HUDEP-2 (cell line): ENCODE measurements at regions not wholly inside any gene's neighbourhood (a gene's known extent, or its start where the extent isn't known, plus 50 kb on each side); places are given as distances from the start of the nearest gene placed in this dataset.

ENCODE experiments used
- DNase-seq, 76 experiments: peaks; one replicate each; lab custom pipeline; 2025; ENCODE audit not compliant: unreplicated experiment in 76 of 76; lab: John Stamatoyannopoulos, UW

DNA sequence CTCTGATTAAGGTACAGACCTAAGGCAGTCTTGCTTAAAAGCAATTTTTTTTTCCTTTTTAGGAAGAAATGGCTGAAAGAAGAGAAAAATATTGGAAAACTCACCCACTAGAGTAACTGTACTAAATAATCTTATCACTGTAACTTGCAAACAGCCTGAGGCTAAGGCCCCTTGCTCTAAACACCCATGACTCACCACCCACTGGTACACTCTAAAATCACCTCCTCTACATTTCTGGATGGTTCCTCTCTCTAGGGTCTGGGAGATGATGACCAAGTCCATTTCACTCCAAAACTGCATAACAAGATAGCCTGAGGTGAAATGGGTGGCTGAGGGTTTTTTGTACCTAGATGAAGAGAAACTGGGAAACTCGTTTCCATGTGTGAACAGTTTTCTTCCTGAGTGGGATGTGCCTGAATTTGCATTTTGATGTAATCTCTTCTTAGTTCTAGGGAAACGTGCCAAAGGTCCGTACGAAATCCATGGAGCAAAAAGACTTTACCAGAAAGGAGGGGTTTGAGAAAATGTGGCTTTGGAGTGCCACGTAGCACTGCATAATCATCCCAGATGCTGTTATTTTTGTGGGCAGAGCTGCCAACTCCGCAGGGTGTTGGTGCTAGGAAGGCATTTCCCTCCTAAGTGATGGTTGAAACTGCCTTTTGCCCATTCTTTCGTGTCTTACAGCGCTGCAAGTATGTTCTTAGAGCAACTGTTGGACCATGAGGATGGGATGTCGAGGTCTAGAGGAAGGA, 113.5 kb upstream of the C10orf90 start:
- no peak for DNase-seq

DNA sequence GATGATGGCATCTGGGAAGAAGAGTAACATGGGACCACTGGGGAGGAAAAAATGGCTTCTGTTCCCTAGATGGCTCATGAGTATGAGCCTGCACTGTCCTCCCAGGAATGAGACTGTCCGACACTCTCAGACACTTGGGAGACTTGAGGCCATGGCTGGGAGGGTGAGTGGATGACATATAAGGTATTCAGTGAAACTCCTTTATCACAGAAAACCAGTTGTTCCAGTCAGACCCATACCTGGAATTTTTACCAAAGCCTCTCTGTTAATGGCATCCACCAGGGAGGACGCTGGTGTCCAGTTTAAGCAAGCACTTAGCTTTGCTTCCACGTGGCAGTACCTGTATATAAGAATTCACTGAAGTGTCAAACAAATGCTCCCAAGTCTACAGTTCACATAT, 116.7 kb upstream of the C10orf90 start:
- DNase-seq = no peak

DNA sequence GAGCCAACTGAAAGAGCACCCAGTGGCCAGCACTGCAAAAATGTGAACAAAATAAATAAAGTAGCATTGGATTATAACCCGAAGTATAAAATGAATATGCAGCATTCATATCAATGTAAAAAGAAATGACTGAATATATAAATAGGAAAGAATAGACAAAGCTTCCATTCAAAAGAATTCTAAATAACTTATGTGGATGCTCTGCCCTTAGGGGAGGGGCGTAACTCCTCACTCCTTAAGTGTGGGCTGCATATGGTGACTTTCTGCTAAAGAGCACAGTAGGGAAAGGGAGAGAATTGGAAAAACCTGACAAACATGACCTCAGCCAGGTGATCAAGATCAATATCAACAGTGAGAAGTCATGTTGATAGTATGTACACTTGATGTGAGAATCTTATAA, 109.9 kb upstream of the DOCK1 start:
- DNase-seq = no peak

DNA sequence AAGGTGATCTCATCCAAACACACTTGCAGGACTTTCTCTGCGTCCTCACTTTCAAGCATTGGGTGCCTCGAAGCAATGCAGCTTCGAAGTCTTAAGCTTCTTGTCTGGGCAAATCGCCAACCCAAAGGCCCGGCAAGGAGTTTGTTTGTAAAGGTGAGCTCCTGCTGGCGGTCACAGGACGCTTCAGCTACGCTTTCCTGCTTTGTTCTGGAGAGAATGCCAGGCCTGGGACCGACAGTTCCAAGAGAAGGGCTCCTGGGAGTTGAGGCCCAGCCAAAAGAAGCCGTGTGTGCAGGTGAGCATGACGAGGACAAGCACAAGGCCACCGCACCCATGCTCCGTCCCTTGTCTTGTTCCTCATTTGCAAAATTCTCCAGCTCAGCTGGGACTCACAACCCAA, 106.6 kb upstream of the DOCK1 start:
- no peak for DNase-seq

DNA sequence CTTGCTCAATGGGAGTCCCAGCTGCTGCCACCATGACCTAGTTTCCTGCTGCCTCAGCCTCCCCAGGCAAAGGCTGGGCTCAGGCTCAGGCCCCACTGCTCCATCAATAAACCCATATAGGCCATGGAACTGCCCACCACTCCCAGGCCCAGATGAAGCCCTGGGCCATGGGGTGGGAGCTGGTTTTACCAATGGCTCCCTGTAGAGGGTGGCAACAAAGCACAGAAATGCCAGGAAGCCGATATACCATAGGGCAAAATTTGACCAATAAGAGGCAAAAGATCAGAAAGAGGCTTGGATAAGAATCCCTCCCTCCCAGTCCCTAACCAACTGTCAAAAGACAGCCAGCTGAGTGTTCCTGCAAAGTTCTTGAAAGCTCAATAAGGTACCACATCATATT, 101.8 kb upstream of the DOCK1 start:
- no peak for DNase-seq

DNA sequence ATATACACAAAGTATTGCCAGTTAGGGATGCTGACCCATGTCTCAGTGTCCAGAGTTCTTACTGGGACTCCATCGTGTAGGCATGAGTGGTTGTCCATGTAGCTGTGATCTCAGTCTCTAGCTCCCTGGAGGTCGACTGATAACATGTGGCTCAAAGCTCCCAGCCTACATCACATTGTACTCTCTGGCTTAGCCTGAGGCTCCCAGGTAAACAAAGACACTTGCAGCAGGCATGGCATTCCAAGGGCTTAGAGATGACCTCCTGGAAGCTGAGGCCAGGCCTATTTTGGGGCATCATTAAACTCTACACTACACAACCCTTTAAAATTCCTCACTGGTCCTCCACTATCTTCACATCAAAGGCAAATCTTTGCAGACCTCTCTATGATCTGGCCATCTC, 100.8 kb upstream of the DOCK1 start:
- DNase-seq = no peak

DNA sequence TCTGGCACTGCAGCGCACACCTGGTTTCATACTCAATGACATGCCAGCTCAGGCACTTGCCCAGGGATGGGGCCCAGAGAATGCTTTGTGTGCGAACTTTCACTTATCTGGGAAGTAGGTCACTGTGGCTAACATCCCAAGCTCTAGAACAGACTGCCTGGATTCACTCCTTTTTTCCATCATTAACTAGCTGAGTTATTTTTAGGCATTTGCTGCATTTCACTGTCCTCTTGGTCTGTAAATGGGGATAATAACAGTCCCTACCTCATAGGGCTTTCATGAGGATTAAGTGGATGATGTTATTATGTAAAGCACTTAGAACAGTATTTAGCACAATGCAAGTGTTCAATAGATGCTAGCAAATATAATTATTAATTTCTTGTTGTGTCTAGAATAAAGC, 98.7 kb upstream of the DOCK1 start:
- no peak for DNase-seq

DNA sequence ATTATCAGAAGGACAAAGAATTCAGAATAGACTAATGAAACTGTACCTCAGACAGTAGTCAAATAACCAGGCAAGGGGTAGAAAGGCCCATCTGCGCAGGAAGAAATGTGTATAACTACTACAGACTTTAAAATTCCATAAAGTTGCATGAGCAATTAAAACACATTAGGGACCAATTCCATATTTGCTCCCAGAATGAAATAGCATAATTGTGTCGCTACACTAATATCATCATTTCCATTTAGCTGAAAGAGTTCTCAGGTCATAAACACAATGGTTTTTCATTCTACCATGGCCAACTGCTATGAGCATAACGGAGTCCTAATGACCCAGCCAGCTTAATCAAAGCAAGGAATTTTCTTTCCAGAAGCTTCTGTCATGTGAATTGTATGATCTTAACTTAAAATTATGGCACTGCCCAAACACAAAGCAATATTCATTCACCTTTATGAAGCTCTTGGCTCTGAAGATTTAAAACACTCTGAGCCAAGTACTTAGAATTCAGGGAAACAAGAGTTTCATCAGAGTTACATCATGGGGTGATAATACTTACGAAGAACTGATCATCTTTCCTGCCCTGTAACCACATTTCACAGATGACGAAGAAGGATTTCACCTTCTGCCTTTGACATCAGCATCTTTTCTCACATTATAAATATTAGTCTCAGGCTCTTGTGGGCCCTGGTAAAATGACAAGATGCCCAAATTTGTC, 98.1 kb upstream of the DOCK1 start:
- DNase-seq = no peak

DNA sequence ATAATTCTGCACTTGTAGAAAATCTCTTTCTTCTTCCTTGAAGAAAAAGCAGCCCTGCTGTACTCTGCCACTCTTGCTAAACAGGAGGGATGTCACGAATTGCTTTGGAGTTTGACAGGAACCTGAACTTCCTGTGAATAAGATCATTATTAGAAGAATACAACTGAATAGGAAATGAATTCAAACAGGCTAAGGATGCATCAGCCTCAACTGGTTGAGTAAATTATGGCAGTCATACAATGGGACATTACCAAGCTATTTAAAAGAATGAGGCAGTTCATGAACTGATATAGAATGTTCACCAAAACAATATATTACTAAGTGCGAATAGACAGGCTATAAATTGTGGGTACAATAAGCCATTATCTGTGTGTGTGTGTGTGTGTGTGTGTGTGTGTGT, 97.1 kb upstream of the DOCK1 start:
- DNase-seq = no peak

DNA sequence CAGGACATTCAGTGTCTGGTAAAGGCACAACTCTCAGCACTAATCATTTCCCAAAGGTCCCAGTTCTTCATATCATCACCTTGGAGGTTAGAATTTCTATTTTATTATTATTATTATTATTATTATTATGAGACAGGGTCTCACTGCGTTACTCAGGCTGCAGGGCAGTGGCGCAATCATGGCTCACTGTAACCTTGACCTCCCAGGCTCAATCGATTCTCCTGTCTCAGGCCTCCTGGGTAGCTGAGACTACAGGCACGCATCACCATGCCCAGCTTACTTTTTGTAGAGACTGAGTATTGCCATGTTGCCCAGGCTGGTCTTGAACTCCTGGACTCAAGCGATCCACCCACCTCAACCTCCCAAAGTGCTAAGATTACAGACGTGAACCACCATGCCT, 91.8 kb upstream of the DOCK1 start:
- no peak for DNase-seq

DNA sequence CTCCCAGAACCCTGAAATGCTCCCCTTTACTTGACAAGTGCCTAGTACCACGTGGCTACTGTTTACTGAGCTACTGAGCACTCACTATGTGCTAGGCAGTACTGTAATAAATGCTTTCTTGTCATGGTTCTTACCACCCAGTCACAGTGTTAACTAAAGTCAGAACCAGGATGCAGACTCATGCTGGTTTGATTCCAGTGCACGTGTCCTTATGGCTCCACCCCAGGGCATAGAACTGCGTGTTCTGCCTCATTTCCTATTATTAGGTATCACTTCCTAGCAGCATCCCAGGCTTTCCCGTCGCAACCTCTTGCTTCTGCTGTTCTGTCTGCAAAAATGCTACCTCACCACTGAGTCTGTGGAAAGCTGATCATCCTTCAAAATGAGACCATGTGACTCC, 71.7 kb upstream of the DOCK1 start:
- DNase-seq = no peak

DNA sequence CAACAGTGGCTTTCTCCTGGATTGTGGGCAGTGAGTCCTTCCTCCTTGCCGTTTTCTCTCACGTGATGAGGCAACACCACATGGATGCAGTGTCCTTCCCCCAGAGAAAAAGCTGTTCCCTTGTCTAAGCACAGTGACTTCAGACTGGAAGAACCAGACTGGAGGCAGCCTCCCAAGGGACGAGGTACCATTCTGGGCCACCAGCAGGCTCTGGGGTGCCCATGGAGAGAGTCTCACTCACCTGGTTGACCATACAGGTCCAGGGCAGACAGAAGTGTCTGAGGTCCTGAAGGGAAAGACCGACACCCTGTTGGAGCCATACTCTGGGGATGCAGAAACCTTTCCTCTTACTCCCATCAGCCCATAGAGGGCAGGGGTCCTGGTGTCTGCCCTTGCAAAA, 69.2 kb upstream of the DOCK1 start:
- no peak for DNase-seq

DNA sequence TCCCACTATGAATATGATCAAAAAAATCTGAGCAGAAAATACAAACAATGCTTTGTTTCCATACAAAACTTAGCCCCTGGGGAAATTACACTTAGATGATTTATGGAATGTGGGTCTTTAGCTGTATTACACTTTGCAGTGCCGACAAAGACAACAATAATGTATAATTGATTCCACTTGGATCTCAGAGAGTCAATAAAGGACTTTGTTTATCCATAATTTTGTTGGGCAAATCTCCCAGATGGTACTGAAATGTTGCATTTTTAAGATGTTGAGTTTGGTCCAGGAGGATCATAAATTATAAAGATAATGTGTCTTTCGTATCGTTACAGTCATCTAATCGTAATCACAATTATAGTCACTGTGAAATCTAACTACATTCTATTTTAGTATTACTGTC, 66.9 kb upstream of the DOCK1 start:
- no peak for DNase-seq

DNA sequence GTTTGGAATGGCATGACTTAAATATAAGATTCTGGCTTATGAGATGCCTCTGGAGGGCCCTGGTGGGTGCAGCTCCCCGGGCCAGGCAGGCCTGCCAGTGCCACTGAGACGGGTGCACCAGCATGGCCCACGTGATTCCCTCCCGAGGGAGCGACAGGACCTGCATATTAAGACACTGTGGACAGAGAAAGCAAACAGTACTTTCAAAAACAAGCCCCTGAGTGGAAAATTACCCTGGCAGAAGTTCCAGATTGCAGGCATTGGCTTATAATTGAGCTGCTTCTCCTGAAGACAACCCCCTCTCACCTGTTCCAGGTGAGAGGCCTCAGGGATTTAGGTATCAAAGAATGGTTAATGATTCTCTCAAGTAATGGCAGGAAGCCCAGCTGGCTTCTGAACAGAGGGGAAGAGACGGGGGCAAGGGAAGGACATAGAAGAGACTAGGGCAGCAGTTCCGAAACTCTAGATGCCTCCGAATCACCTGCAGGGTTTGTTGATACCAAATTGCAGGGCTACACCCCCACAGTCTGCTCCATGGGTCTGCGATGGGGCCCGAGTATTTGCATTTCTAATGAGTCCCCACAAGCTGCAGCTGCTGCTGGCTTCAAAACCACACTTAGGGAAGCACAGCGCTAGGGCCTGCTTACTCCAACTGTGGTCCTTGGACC, 66.0 kb upstream of the DOCK1 start:
- no peak for DNase-seq

DNA sequence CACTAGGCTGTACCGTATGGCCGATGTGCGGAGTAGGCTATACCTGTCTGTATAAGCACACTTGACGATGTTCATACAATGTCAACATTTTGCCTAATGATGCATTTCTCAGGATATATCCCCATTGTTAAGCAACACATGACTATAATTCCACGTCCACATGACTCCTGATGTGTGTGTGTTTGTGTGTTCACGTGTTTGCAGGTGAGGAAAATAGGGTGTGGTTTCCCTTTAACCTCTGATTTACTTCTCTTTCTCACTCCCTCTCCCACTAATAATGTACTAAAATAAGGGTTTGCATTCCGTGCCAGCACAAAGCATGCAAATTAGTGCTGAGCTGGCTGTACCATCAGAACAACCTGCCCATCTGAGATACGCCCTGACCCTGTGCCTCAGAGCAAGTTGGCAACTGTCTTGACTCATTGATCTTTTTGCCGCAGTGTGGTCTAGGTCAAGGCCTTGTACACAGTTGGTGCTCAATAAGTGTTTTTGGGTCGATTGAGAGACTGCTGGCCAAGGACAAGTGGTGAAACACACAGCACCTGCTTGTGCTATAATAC, 64.6 kb upstream of the DOCK1 start:
- no peak for DNase-seq

DNA sequence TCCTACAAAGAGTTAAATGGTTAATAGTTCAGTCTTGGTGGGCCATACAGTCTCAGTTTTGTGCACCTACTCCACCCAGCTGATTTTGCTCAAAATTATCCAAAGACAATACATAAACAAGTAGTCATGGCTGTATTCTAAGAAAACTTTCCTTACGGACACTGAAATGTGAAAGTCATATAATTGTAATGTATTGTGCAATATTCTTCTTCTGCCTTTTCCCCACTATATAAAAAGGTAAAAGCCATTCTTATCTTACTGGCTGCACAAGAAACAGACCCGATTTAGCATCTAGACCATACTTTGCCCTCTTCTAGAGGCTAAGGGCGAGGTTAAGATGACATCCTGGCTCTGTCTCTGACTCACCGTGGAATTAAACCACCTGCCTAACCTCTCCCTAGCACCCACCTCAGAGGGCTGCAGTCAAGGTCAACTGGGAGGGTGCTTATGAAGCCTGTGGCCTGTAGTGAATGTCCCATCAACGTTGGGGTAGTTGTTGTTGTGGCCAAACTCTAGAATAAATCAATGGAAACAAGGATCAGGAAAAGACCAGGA, 63.8 kb upstream of the DOCK1 start:
- no peak for DNase-seq

DNA sequence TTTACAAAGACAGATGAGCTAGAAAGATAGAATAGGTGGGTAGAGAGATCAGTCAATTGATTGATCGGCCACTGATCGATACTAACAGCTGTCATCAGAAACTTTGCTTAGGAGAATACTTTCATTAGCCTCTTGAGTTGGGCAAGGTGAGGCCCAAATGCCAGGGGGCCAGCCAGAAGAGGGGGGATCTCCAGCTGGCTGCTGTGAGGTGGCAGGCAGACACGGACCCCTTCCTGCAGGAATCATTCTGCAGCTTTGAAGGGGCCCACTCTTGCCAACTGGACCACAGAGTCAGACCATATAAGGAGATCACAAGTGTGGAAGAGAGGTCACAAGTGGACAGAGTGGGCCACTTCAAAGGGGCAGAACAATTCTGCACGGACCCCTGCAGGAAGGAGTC, 62.9 kb upstream of the DOCK1 start:
- DNase-seq = no peak

DNA sequence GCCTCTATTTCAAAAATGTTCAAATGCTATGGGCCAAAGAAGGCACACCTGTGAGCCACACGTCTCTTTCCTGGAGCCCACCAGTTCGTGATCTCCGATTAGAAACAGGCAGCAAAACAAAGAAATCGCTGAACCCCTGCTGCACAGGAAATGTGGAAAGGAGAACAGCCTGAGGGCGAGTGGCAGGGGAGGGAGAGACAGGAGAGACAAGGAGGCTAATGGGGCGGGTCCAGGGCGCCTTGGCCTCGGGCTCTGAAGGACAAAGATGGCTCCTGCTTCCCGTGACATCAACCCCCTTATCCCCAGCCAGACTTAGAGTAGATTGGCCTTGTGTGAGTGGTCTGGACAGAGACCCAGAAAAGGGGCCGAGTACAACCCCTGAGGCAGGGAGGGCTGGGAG, 62.4 kb upstream of the DOCK1 start:
- no peak for DNase-seq

DNA sequence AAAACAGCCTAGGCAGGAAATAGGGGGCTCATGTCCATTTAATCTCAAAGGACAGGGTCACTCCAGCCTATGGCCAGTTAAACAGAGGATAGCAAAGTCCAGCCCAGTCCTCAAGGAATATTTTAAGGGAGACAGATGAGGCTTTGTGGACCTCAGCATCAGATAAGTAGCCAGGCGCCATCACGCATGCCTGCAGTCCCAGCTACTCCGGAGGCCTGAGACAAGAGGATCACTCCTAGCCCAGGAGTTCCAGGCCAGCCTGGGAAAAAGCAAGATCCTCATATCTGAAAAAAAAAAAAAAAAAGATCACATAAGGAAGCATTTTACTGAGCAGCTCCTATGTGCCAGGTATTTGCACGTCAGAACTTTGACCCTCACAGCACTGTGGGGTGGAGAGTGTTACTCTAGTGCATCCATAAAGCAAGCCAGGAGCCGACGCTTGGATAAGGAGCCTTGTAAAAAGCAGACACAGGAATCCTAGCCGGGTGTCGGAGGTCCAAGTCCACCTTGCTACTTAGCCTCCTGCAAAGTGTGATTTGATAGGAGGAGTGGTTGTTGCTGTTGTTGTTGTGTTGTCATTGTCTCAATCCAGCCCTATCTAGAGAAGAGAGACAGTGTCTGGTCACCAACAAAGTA, 61.8 kb upstream of the DOCK1 start:
- no peak for DNase-seq

DNA sequence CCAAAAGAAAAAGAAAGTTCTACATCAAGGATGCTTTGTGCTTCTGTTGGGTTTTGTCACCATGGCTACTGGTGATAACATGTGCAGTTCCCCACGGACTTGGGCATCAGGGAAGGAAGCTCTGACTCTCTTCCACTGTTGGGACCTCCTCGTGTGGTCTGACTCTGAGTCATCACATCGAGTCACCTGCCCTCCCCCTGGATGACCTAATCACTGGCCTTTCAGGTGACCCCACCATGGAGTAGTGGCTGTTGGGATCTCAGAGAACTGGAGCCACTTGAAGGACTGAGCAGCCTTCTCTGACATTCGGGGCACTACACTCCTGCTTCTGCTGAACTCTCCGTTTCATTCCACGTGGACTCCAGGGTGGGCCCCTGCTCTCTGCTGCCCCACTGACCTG, 60.8 kb upstream of the DOCK1 start:
- DNase-seq = no peak

DNA sequence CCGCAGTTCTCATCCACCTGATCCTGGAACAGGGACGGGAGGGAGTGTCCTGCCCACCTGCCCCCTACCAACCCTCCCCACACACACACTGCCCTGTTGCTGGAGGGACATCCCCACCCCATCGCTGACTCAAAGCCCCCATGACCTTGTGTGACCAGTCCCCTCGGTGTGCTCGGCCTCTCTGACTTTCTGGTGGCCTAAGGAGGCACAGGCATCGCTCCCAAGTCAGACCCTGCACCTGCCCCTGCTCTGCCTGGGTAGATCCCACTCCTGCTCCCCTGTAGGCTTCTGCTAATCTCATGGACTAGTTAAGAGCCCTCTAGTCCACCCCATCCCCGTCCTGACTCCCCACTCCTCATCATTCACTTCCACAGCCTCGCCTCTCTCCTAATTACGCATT, 58.8 kb upstream of the DOCK1 start:
- DNase-seq = no peak
